Panc1 (cell line): ENCODE measurements at regions not wholly inside any gene's neighbourhood (a gene's known extent, or its start where the extent isn't known, plus 50 kb on each side); places are given as distances from the start of the nearest gene placed in this dataset.

Source experiments
- ATAC-seq: fragments of 200-7000 bp; cut with Tn5 transposase; 2 replicates; pipeline ENCODE4 v1.9.1; 2020; ENCODE audit warnings: mild to moderate bottlenecking, moderate library complexity
- BruUV-seq: library from RNA; stranded (reverse); fragments of 400-500 nt; replicated peaks from 2 replicates; lab custom pipeline; 2021; lab: Mats Ljungman, UMichigan
- CTCF ChIA-PET: fragments of 300-600 bp; sonication (Branson Sonifier 250); formaldehyde crosslinking; loops from one replicate; lab custom pipeline; 2022; ENCODE audit warnings: antibody characterized with exemption; lab: Charles Lee
- POLR2A ChIA-PET: fragments of 300-600 bp; sonication (Branson Sonifier 250); formaldehyde crosslinking; loops from one replicate; lab custom pipeline; 2022; ENCODE audit warnings: antibody characterized with exemption; lab: Charles Lee
- DNase-seq: peaks from one replicate; pipeline ENCODE4 v3.0.0-alpha.2; 2010; ENCODE audit warnings: low read depth, low spot score
- H3K27ac ChIP-seq: 2 replicates; pipeline ENCODE4 v1.5.1; 2011; ENCODE audit warnings: mild to moderate bottlenecking, low read length, inconsistent platforms
- H3K27me3 ChIP-seq: fragments of 200-500 bp; sonication (Bioruptor generic); 2 replicates; pipeline ENCODE4 v1.6.0; 2014; ENCODE audit warnings: low read length, inconsistent platforms; ENCODE audit not compliant: control insufficient read depth, insufficient read depth
- H3K36me3 ChIP-seq: fragments of 200-500 bp; sonication (Bioruptor generic); 2 replicates; pipeline ENCODE4 v1.5.1; 2014; ENCODE audit warnings: inconsistent platforms, mild to moderate bottlenecking, low read length, moderate library complexity; ENCODE audit not compliant: control insufficient read depth, insufficient read depth
- H3K4me1 ChIP-seq: 2 replicates; pipeline ENCODE4 v1.5.1; 2011; ENCODE audit warnings: inconsistent platforms, mild to moderate bottlenecking, low read length, moderate library complexity; ENCODE audit not compliant: control insufficient read depth, insufficient read depth
- H3K4me3 ChIP-seq, 2 experiments: 2 replicates each; pipeline ENCODE4 v1.5.1; 2011 to 2012; ENCODE audit warnings: low read depth in 2 of 2, low read length in 2 of 2, mild to moderate bottlenecking in 2 of 2, inconsistent platforms in 1 of 2, moderate library complexity in 1 of 2
- H3K9me3 ChIP-seq: fragments of 200-500 bp; sonication (Bioruptor generic); 2 replicates; pipeline ENCODE4 v1.5.1; 2014; ENCODE audit warnings: low read depth, mild to moderate bottlenecking, inconsistent platforms, low read length, moderate library complexity; ENCODE audit not compliant: control insufficient read depth, insufficient read depth
- POLR2AphosphoS5 ChIP-seq: IDR thresholded peaks from 2 replicates; pipeline ENCODE4 v1.6.1; 2012; ENCODE audit warnings: mild to moderate bottlenecking, low read depth, low read length, moderate library complexity
- REST ChIP-seq, 2 experiments: IDR thresholded peaks; 2 replicates each; pipeline ENCODE4 v1.6.1; 2011 to 2012; ENCODE audit warnings: low read depth in 2 of 2, control low read depth in 1 of 2, low read length in 1 of 2, mild to moderate bottlenecking in 1 of 2, moderate library complexity in 1 of 2; ENCODE audit not compliant: insufficient read depth in 1 of 2
- SIN3A ChIP-seq: IDR thresholded peaks from 2 replicates; pipeline ENCODE4 v1.6.1; 2012; ENCODE audit warnings: low read depth, mild to moderate bottlenecking, low read length, moderate library complexity, borderline replicate concordance; ENCODE audit not compliant: insufficient read depth
- TCF7L2 ChIP-seq: IDR thresholded peaks from 2 replicates; pipeline ENCODE4 v1.6.1; 2011; ENCODE audit warnings: mild to moderate bottlenecking, low read depth, low read length, inconsistent platforms
- in situ Hi-C: cut with HindIII; loops from 2 replicates; pipeline ENCODE4 v1.10.0; 2016; ENCODE audit warnings: low sequenced_read_pairs, low pct_unique_long_range_greater_than_20kb
- intact Hi-C: fragments of 100-400 bp; cut with micrococcal nuclease; formaldehyde crosslinking; loops from one replicate; pipeline ENCODE4 v1.10.0; 2022; ENCODE audit not compliant: unreplicated experiment
- TF ChIP-seq, protein P1 (sequence below): fragments of 450-650 bp; IDR thresholded peaks from 2 replicates; pipeline ENCODE4 v1.5.1; 2017; ENCODE audit warnings: mild to moderate bottlenecking

DNA sequence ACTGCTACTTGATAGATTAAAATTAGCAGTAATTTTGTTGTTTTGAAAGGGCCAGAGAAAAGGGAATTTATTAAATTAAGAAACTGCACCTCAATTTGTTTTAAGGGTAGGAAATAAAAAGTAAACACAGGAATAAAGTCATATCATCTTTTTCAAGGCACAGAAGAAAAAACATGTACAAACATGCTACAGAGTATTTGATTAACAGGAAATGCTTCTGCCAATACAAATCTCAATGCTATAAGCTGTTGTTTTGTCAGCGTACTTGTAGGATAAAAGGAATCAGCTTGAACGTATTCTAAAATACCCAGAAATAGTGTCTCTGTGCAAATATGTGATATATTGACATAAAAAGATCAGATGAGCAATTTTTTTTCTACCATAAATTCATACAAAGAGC is 474.0 kb upstream of the MGAT4C start:
- Histone ChIP-seq H3K9me3 (no peaks in the 10 kb centered on the region), H3K4me3 (no peak overlapping the region), H3K4me1 (no peaks in the 10 kb centered on the region; the same call in 1 of the 2 replicates), H3K27ac (no peak overlapping the region), H3K27me3 (no peaks in the 10 kb centered on the region), H3K36me3 (no peaks in the 10 kb centered on the region)
- in situ Hi-C loops (no loop called here), intact Hi-C loops (loop anchor here (10.0 kb wide), 1 partner anchor 775 kb away; no protein-coding TSS in a partner anchor)
- ATAC-seq (no peak), DNase-seq (no peak)
- CTCF ChIA-PET: no interaction called here
- BruUV-seq: no TSS peak
- TF ChIP-seq TCF7L2 (no peak), POLR2AphosphoS5 (no peak)
- POLR2A ChIA-PET: no interaction called here

GRCh38 chr12:86729739-86730138 is 473.5 kb upstream of the MGAT4C start:
- no peaks in the 10 kb centered on the region for H3K27me3 ChIP-seq
- ATAC-seq: no peak
- no peaks in the 10 kb centered on the region for H3K36me3 ChIP-seq
- ChIA-PET POLR2A (no interaction called here), CTCF (no interaction called here)
- in situ Hi-C loops (no loop called here), intact Hi-C loops (loop anchor here (10.0 kb wide), 1 partner anchor 775 kb away; no protein-coding TSS in a partner anchor)
- no TSS peak for BruUV-seq
- no peak overlapping the region for H3K27ac ChIP-seq
- no peaks in the 10 kb centered on the region for H3K9me3 ChIP-seq
- H3K4me1 ChIP-seq: no peaks in the 10 kb centered on the region; the same call in 1 of the 2 replicates
- no peak for TF ChIP-seq SIN3A
- no peak for TF ChIP-seq TCF7L2
- no peak for TF ChIP-seq POLR2AphosphoS5
- TF ChIP-seq, protein P1, sequence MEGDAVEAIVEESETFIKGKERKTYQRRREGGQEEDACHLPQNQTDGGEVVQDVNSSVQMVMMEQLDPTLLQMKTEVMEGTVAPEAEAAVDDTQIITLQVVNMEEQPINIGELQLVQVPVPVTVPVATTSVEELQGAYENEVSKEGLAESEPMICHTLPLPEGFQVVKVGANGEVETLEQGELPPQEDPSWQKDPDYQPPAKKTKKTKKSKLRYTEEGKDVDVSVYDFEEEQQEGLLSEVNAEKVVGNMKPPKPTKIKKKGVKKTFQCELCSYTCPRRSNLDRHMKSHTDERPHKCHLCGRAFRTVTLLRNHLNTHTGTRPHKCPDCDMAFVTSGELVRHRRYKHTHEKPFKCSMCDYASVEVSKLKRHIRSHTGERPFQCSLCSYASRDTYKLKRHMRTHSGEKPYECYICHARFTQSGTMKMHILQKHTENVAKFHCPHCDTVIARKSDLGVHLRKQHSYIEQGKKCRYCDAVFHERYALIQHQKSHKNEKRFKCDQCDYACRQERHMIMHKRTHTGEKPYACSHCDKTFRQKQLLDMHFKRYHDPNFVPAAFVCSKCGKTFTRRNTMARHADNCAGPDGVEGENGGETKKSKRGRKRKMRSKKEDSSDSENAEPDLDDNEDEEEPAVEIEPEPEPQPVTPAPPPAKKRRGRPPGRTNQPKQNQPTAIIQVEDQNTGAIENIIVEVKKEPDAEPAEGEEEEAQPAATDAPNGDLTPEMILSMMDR: no peak
- no peak for TF ChIP-seq REST (IDR thresholded peaks at IDR 0.05; ENCODE audit: insufficient read depth in 1 of 2, low read depth in 2 of 2, low read length in 1 of 2)
- no peak overlapping the region for H3K4me3 ChIP-seq
- no peak for DNase-seq

GRCh38 chr12:86727160-86727559 is 471.0 kb upstream of the MGAT4C start:
- TF ChIP-seq TCF7L2: no peak
- TF ChIP-seq, protein P1: no peak
- TF ChIP-seq POLR2AphosphoS5: peak; percentile 52; the same call in 1 of the 2 replicates
- CTCF ChIA-PET: no interaction called here
- POLR2A ChIA-PET: no interaction called here
- intact Hi-C loops (no loop called here), in situ Hi-C loops (no loop called here)
- ATAC-seq: peak; percentile 85
- Histone ChIP-seq H3K9me3 (no peaks in the 10 kb centered on the region), H3K27ac (no peak overlapping the region), H3K4me3 (no peak overlapping the region), H3K36me3 (no peaks in the 10 kb centered on the region), H3K27me3 (no peaks in the 10 kb centered on the region), H3K4me1 (no peaks in the 10 kb centered on the region; the same call in 1 of the 2 replicates)
- DNase-seq: no peak
- no TSS peak for BruUV-seq
